ENCODE measurements at regions not wholly inside any gene's neighbourhood (a gene's known extent, or its start where the extent isn't known, plus 50 kb on each side); places are given as distances from the start of the nearest gene placed in this dataset.

- no peak for DNase-seq
Observed at GRCh38 chr2:16408331-16409005, 257.2 kb downstream of the CYRIA start.

GRCh38 chr2:16407358-16407757, 258.3 kb downstream of the CYRIA start:
- DNase-seq: no peak

GRCh38 chr2:16406496-16407289, 258.9 kb downstream of the CYRIA start:
- no peak for DNase-seq

- DNase-seq: no peak
Observed at GRCh38 chr2:16405551-16405950, 260.1 kb downstream of the CYRIA start.

- DNase-seq: no peak
Observed at GRCh38 chr2:16404551-16405300, 260.9 kb downstream of the CYRIA start.

- DNase-seq: no peak
Observed at GRCh38 chr2:16404146-16404545, 261.5 kb downstream of the CYRIA start.

GRCh38 chr2:16402891-16403290, 262.7 kb downstream of the CYRIA start:
- no peak for DNase-seq

GRCh38 chr2:16401761-16402300, 263.8 kb downstream of the CYRIA start:
- no peak for DNase-seq

GRCh38 chr2:16400127-16400623, 265.5 kb downstream of the CYRIA start:
- DNase-seq: no peak

GRCh38 chr2:16398486-16399043, 267.1 kb downstream of the CYRIA start:
- no peak for DNase-seq

GRCh38 chr2:16397681-16398475, 267.8 kb downstream of the CYRIA start:
- DNase-seq: no peak

- no peak for DNase-seq
Observed at GRCh38 chr2:16396986-16397385, 268.6 kb downstream of the CYRIA start.

- no peak for DNase-seq
Observed at GRCh38 chr2:16396171-16396570, 269.5 kb downstream of the CYRIA start.

GRCh38 chr2:16395601-16396000, 270.0 kb downstream of the CYRIA start:
- no peak for DNase-seq

GRCh38 chr2:16394986-16395550, 270.6 kb downstream of the CYRIA start:
- no peak for DNase-seq

GRCh38 chr2:16394072-16394985, 271.3 kb downstream of the CYRIA start:
- DNase-seq: peak; percentile 57

GRCh38 chr2:16393500-16394071, 272.0 kb downstream of the CYRIA start:
- no peak for DNase-seq

- DNase-seq: no peak
Observed at GRCh38 chr2:16392647-16393499, 272.8 kb downstream of the CYRIA start.

- DNase-seq: no peak
Observed at GRCh38 chr2:16391986-16392385, 273.6 kb downstream of the CYRIA start.

Data from RPMI8226 (cell line).